K562 (cell line): ENCODE measurements at regions not wholly inside any gene's neighbourhood (a gene's known extent, or its start where the extent isn't known, plus 50 kb on each side); places are given as distances from the start of the nearest gene placed in this dataset.

Experiments
- ATAC-seq: fragments of 200-7000 bp; cut with Tn5 transposase; 3 replicates; pipeline ENCODE4 v1.9.1; 2020; ENCODE audit warnings: moderate library complexity
- BruUV-seq: library from RNA; stranded (reverse); fragments of 400-500 nt; replicated peaks from 2 replicates; lab custom pipeline; 2021; lab: Mats Ljungman, UMichigan
- CTCF ChIA-PET: fragments of 300-600 bp; formaldehyde crosslinking; extraction: SDS; loops from one replicate; lab custom pipeline; 2021; ENCODE audit warnings: low intra/inter-chr PET ratio; lab: Yijun Ruan, JAX
- POLR2A ChIA-PET: fragments of 300-600, 350-650 bp; sonication (Branson Sonifier 250); formaldehyde crosslinking; extraction: SDS; loops from one replicate; lab custom pipeline; 2021; ENCODE audit warnings: antibody characterized with exemption, inconsistent platforms; lab: Yijun Ruan, JAX
- DNase-seq, 4 experiments: peaks; one replicate each; pipeline versions ENCODE4 v3.0.0 to v3.0.0-alpha.2; 2011 to 2018; ENCODE audit warnings: low spot score in 3 of 4, mixed read lengths in 3 of 4; ENCODE audit errors: extremely low read depth in 1 of 4
- FAIRE-seq: peaks from 2 replicates; lab custom pipeline; 2011; peaks lifted over from hg19 to GRCh38; lab: Jason Lieb, UNC
- H2AFZ ChIP-seq: 2 replicates; pipeline ENCODE4 v1.6.0; 2011; ENCODE audit warnings: low read depth, low read length, control low read depth, inconsistent platforms
- H3K27ac ChIP-seq: fragments of 200-600 bp; 3 replicates; pipeline ENCODE4 v1.8.0; 2011; ENCODE audit warnings: low read depth, mild to moderate bottlenecking, control low read depth, inconsistent platforms, low read length, moderate library complexity, mixed read lengths; ENCODE audit errors: extremely low read depth
- H3K27me3 ChIP-seq, 2 experiments: fragments of 300-600 bp in 1 of 2; 2 replicates in 1 of 2; 3 replicates in 1 of 2; pipeline versions ENCODE4 v1.6.0 to v1.8.0; 2011; ENCODE audit warnings: inconsistent platforms in 2 of 2, low read length in 2 of 2, mild to moderate bottlenecking in 1 of 2, mixed read lengths in 1 of 2, moderate library complexity in 1 of 2; ENCODE audit not compliant: control insufficient read depth in 2 of 2, insufficient read depth in 2 of 2
- H3K36me3 ChIP-seq: fragments of 300-600 bp; 3 replicates; pipeline ENCODE4 v1.8.0; 2011; ENCODE audit warnings: mild to moderate bottlenecking, low read length, inconsistent platforms; ENCODE audit not compliant: control insufficient read depth, insufficient read depth
- H3K4me1 ChIP-seq, 2 experiments: fragments of 200-600 bp in 1 of 2; replicated peaks in 1 of 2; 2 replicates in 1 of 2; 3 replicates in 1 of 2; pipeline versions ENCODE4 v1.5.1 to v1.8.0; 2011; ENCODE audit warnings: inconsistent platforms in 2 of 2, low read length in 2 of 2, mild to moderate bottlenecking in 1 of 2, mixed read lengths in 1 of 2, moderate library complexity in 1 of 2; ENCODE audit not compliant: control insufficient read depth in 2 of 2, insufficient read depth in 2 of 2
- H3K4me2 ChIP-seq: 2 replicates; pipeline ENCODE4 v1.6.1; 2011; ENCODE audit warnings: low read length, control low read depth, inconsistent platforms, mixed read lengths; ENCODE audit not compliant: insufficient read depth
- H3K4me3 ChIP-seq: fragments of 200-600 bp; sonication (generic), shearing (Covaris generic); 2 replicates; pipeline ENCODE4 v1.5.1; 2016; ENCODE audit warnings: control low read depth, inconsistent platforms
- H3K79me2 ChIP-seq: fragments of 200-600 bp; 3 replicates; pipeline ENCODE4 v1.8.0; 2011; ENCODE audit warnings: low read length, inconsistent platforms; ENCODE audit not compliant: control insufficient read depth, insufficient read depth
- H3K9ac ChIP-seq, 2 experiments: 2 replicates each; pipeline versions ENCODE4 v1.6.0 to v1.6.1; 2011; ENCODE audit warnings: low read depth in 2 of 2, low read length in 2 of 2, control low read depth in 1 of 2, inconsistent platforms in 1 of 2, mild to moderate bottlenecking in 1 of 2, mixed read lengths in 1 of 2; ENCODE audit not compliant: insufficient read depth in 1 of 2
- H3K9me1 ChIP-seq: one replicate; pipeline ENCODE4 v1.6.0; 2011; ENCODE audit warnings: inconsistent platforms, mild to moderate bottlenecking, low read length, moderate library complexity; ENCODE audit not compliant: control insufficient read depth, insufficient read depth
- H3K9me3 ChIP-seq: replicated peaks from 2 replicates; pipeline ENCODE4 v1.5.1; 2011; ENCODE audit warnings: low read depth, low read length, inconsistent platforms; ENCODE audit not compliant: control insufficient read depth, insufficient read depth
- H4K20me1 ChIP-seq: replicated peaks from 2 replicates; pipeline ENCODE4 v1.6.1; 2011; ENCODE audit warnings: low read length, inconsistent platforms, mixed read lengths; ENCODE audit not compliant: control insufficient read depth, insufficient read depth
- BCL6 ChIP-seq: fragments of 250-450 bp; sonication (Bioruptor Pico); IDR thresholded peaks from 2 replicates; pipeline ENCODE4 v1.4.0; 2020
- BRF1 ChIP-seq: IDR thresholded peaks from 3 replicates; pipeline ENCODE4 v1.6.1; 2011; ENCODE audit warnings: borderline replicate concordance, mild to moderate bottlenecking; ENCODE audit not compliant: insufficient read length; ENCODE audit errors: extremely low read depth
- CCNT2 ChIP-seq: IDR thresholded peaks from 2 replicates; pipeline ENCODE4 v1.6.1; 2011; ENCODE audit warnings: borderline replicate concordance, low read depth, mild to moderate bottlenecking, moderate library complexity, mixed read lengths, low read length; ENCODE audit not compliant: insufficient read length; ENCODE audit errors: extremely low read depth
- CSDE1 ChIP-seq, 2 experiments: fragments of 450-650 bp; IDR thresholded peaks; 2 replicates each; pipeline ENCODE4 v1.6.1; 2016; ENCODE audit warnings: mild to moderate bottlenecking in 1 of 2
- MTA2 ChIP-seq: fragments of 450-650 bp; IDR thresholded peaks from 2 replicates; pipeline ENCODE4 v1.6.1; 2016; ENCODE audit warnings: low read depth
- MXD1 ChIP-seq: fragments of 250-450 bp; sonication (Bioruptor Pico); IDR thresholded peaks from 2 replicates; pipeline ENCODE4 v1.8.0; 2021; ENCODE audit warnings: borderline replicate concordance, mild to moderate bottlenecking, moderate library complexity; ENCODE audit not compliant: poor library complexity, severe bottlenecking
- PKNOX1 ChIP-seq: fragments of 450-650 bp; IDR thresholded peaks from 2 replicates; pipeline ENCODE4 v1.6.1; 2016
- SMAD4 ChIP-seq: fragments of 250-450 bp; sonication (Bioruptor Pico); conservative IDR thresholded peaks from 2 replicates; pipeline ENCODE4 v1.8.0; 2021; ENCODE audit warnings: inconsistent platforms, mild to moderate bottlenecking, moderate library complexity
- TBP ChIP-seq: optimal IDR thresholded peaks from 2 replicates; pipeline ENCODE3; 2011; ENCODE audit warnings: low read depth, low read length, improper control_type of control experiment
- TEAD4 ChIP-seq, 2 experiments: sonication (generic) in 1 of 2; formaldehyde crosslinking in 1 of 2; IDR thresholded peaks; 2 replicates each; pipeline versions ENCODE4 v1.6.1 to v1.8.0; 2012 to 2022; ENCODE audit warnings: borderline replicate concordance in 1 of 2, inconsistent platforms in 1 of 2, low read length in 1 of 2, mild to moderate bottlenecking in 1 of 2, missing genetic modification reagents in 1 of 2
- ZNF277 ChIP-seq: fragments of 250-450 bp; sonication (Bioruptor Pico); IDR thresholded peaks from 2 replicates; pipeline ENCODE4 v1.8.0; 2022; ENCODE audit warnings: inconsistent platforms, mild to moderate bottlenecking, moderate library complexity, borderline replicate concordance
- ZNF311 ChIP-seq: fragments of 250-450 bp; sonication (Bioruptor Pico); IDR thresholded peaks from 2 replicates; pipeline ENCODE4 v1.4.0; 2020; ENCODE audit warnings: mild to moderate bottlenecking, moderate library complexity
- ZNF584 ChIP-seq: fragments of 200-800 bp; sonication (Bioruptor generic); IDR thresholded peaks from 2 replicates; pipeline ENCODE4 v1.6.1; 2016; ENCODE audit warnings: low read depth, mild to moderate bottlenecking, missing genetic modification characterization, missing compliant biosample characterization
- ZNF695 ChIP-seq: fragments of 450-650 bp; formaldehyde crosslinking; IDR thresholded peaks from 2 replicates; pipeline ENCODE4 v1.4.0; 2020; ENCODE audit warnings: mild to moderate bottlenecking, moderate library complexity
- ZNF778 ChIP-seq: fragments of 450-650 bp; formaldehyde crosslinking; IDR thresholded peaks from 2 replicates; pipeline ENCODE4 v1.4.0; 2020; ENCODE audit warnings: mild to moderate bottlenecking, moderate library complexity
- WGBS: fragments of 100-300 bp; shearing (Covaris generic); methylation state at CpG from one replicate; pipeline ENCODE4 v1.1.6; 2016; ENCODE audit warnings: low coverage, mixed read lengths; ENCODE audit not compliant: insufficient coverage; ENCODE audit errors: missing lambda C conversion rate; 5-methylcytosine and 5-hydroxymethylcytosine counted together
- in situ Hi-C: fragments of 300-500 bp; cut with MboI; formaldehyde crosslinking; loops from 4 replicates; pipeline ENCODE4 v1.15.0; 2018; ENCODE audit warnings: inconsistent platforms, mixed read lengths
- intact Hi-C: fragments of 100-400 bp; cut with micrococcal nuclease; formaldehyde crosslinking; loops from 2 replicates; pipeline ENCODE4 v1.14.2; 2022
- TF ChIP-seq, protein P1 (sequence below): sonication (generic); formaldehyde crosslinking; IDR thresholded peaks from 2 replicates; pipeline ENCODE4 v1.8.0; 2022; ENCODE audit warnings: missing genetic modification reagents, mild to moderate bottlenecking, borderline replicate concordance
- TF ChIP-seq, protein P2 (sequence below): fragments of 250-450 bp; sonication (Bioruptor Pico); IDR thresholded peaks from 2 replicates; pipeline ENCODE4 v1.9.0; 2021; ENCODE audit warnings: mild to moderate bottlenecking
- TF ChIP-seq, protein P3 (sequence below), 2 experiments: fragments of 450-650 bp; IDR thresholded peaks; 2 replicates each; pipeline ENCODE4 v1.6.1; 2016

DNA sequence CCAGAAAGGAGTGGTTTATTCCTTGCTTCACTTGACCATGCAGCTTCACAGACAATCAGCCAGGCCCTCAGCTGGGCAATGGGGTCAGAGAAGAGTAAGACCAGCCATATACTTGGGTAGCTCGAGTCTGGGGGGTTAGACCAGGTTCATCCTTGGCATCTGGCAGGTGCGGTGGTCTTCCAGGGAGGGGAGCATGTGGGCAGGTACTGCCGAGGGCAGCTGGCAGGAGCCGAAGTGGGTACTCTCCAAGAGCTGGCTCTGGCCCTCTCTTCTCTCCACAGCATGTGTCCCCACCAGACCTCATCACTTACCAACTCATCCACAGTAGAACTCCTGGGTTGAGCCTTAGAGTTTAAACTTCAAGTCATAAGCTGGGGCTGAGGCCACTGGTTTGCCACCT is 156.8 kb downstream of the FOXD2 start:
- H4K20me1 ChIP-seq: no peaks in the 10 kb centered on the region
- in situ Hi-C loops: no loop called here
- H3K4me2 ChIP-seq: no peak overlapping the region
- no peak overlapping the region for H2AFZ ChIP-seq
- 0% methylated on average over 4 of the region's 4 CpGs for WGBS
- intact Hi-C loops: no loop called here
- no peak for DNase-seq
- H3K79me2 ChIP-seq: no peaks in the 10 kb centered on the region
- 0 out of 2 replicates have a peak, but pooled peaks cover 3% of the 10 kb centered on the region for H3K9me3 ChIP-seq
- H3K4me1 ChIP-seq: peaks cover 0 to 5% of the 10 kb centered on the region in 2 experiments; a peak in 1 of 5 replicates
- POLR2A ChIA-PET: interaction anchor here (1.2 to 1.3 kb wide), 2 partner anchors 11 to 21 kb away, joined by 3 read pairs; no protein-coding TSS in a partner anchor
- H3K27ac ChIP-seq: no peak overlapping the region
- H3K27me3 ChIP-seq: peaks cover 20 to 49% of the 10 kb centered on the region in 2 experiments; a peak in 4 of 5 replicates
- H3K4me3 ChIP-seq: no peak overlapping the region
- no peak overlapping the region for H3K9ac ChIP-seq
- CTCF ChIA-PET: no interaction called here
- H3K36me3 ChIP-seq: no peaks in the 10 kb centered on the region
- no peaks in the 10 kb centered on the region for H3K9me1 ChIP-seq
- FAIRE-seq: no peak
- no TSS peak for BruUV-seq
- no peak for ATAC-seq
- TF ChIP-seq TEAD4 (IDR thresholded peaks at IDR 0.05; ENCODE audit: low read length) (no peak), TEAD4 (CRISPR knock-in tag; IDR thresholded peaks at IDR 0.05; ENCODE audit: borderline replicate concordance) (no peak), ZNF584 (CRISPR knock-in tag) (no peak), ZNF311 (CRISPR knock-in tag) (no peak), CCNT2 (no peak), MTA2 (no peak), SMAD4 (no peak), ZNF277 (no peak), BCL6 (CRISPR knock-in tag) (no peak), CSDE1 (IDR thresholded peaks at IDR 0.05) (no peak), BRF1 (no peak), PKNOX1 (no peak), ZNF778 (CRISPR knock-in tag) (no peak), ZNF695 (CRISPR knock-in tag) (no peak), TBP (no peak), MXD1 (no peak)
- TF ChIP-seq, protein P1, sequence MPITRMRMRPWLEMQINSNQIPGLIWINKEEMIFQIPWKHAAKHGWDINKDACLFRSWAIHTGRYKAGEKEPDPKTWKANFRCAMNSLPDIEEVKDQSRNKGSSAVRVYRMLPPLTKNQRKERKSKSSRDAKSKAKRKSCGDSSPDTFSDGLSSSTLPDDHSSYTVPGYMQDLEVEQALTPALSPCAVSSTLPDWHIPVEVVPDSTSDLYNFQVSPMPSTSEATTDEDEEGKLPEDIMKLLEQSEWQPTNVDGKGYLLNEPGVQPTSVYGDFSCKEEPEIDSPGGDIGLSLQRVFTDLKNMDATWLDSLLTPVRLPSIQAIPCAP: no peak
- TF ChIP-seq, protein P2, sequence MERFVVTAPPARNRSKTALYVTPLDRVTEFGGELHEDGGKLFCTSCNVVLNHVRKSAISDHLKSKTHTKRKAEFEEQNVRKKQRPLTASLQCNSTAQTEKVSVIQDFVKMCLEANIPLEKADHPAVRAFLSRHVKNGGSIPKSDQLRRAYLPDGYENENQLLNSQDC: no peak
- TF ChIP-seq, protein P3, sequence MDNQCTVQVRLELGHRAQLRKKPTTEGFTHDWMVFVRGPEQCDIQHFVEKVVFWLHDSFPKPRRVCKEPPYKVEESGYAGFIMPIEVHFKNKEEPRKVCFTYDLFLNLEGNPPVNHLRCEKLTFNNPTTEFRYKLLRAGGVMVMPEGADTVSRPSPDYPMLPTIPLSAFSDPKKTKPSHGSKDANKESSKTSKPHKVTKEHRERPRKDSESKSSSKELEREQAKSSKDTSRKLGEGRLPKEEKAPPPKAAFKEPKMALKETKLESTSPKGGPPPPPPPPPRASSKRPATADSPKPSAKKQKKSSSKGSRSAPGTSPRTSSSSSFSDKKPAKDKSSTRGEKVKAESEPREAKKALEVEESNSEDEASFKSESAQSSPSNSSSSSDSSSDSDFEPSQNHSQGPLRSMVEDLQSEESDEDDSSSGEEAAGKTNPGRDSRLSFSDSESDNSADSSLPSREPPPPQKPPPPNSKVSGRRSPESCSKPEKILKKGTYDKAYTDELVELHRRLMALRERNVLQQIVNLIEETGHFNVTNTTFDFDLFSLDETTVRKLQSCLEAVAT (IDR thresholded peaks at IDR 0.05): no peak
